Right lobe of liver (tissue), 4 donors: ENCODE measurements at regions not wholly inside any gene's neighbourhood (a gene's known extent, or its start where the extent isn't known, plus 50 kb on each side); places are given as distances from the start of the nearest gene placed in this dataset.

Experiments
- CTCF ChIP-seq, 4 donors: fragments of 200-600 bp in 3 of 4; fragments of 450-650 bp in 1 of 4; IDR thresholded peaks; one replicate each; pipeline versions ENCODE4 v1.5.1 to v1.8.0; 2016 to 2022; ENCODE audit warnings: antibody characterized with exemption in 4 of 4, mild to moderate bottlenecking in 2 of 4
- POLR2A ChIP-seq: fragments of 450-650 bp; IDR thresholded peaks from one replicate; pipeline ENCODE4 v1.6.1; 2017; ENCODE audit warnings: antibody characterized with exemption, mild to moderate bottlenecking
- donor health status: DM: no; HTN: no; CAD: no.
- donor health status: DM: no; HTN: no; CAD: no.
- donor health status: DM: no; HTN: yes; CAD: no.

- no peak for TF ChIP-seq CTCF (IDR thresholded peaks at IDR 0.05)
- TF ChIP-seq POLR2A: no peak
These were observed 185.8 kb downstream of the DUSP6 start for GRCh38 chr12:89166525-89166934.
